ENCODE measurements at regions not wholly inside any gene's neighbourhood (a gene's known extent, or its start where the extent isn't known, plus 50 kb on each side); places are given as distances from the start of the nearest gene placed in this dataset.
A peak's percentile ranks its signal among the peaks of the same experiment; 100 is the strongest.

DNA sequence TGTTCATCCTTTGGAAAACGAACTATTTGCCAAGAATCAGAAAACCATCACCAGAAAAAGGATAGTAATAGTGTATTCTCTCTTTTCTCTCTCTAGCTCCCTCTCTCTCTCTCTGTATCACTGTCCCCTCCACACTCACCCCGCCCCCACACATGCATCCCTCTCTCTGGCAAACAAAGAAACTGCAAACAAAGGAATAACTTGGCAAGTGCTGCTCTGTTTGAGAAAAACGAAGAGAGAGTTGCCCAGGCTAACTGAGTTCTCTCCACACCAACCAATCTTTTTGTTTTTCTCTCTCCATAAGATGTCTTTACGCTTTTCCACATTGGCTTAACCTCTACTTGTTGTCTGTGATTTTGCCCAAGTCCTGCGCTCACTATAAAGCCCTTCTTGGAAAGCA, 316.2 kb downstream of the EPHA4 start:
- no peak for TF ChIP-seq Cebpa-rat (IDR thresholded peaks at IDR 0.05)
- Histone ChIP-seq H3K4me1 (no peaks in the 10 kb centered on the region), H3K4me3 (no peak overlapping the region), H3K27ac (no peak overlapping the region), H3K27me3 (no peaks in the 10 kb centered on the region), H3K36me3 (no peaks in the 10 kb centered on the region), H3K9me3 (no peaks in the 10 kb centered on the region), H3K9ac (no peak overlapping the region), H3K4me2 (no peak overlapping the region), H4K20me1 (no peaks in the 10 kb centered on the region)

GRCh38 chr2:221258464-221258863, 313.6 kb downstream of the EPHA4 start:
- H3K4me2 ChIP-seq = no peak overlapping the region
- H3K27me3 ChIP-seq = no peaks in the 10 kb centered on the region
- H4K20me1 ChIP-seq = no peaks in the 10 kb centered on the region
- peak; percentile 54 for TF ChIP-seq Cebpa-rat (IDR thresholded peaks at IDR 0.05)
- no peak overlapping the region for H3K27ac ChIP-seq
- no peaks in the 10 kb centered on the region for H3K9me3 ChIP-seq
- no peaks in the 10 kb centered on the region for H3K4me1 ChIP-seq
- no peaks in the 10 kb centered on the region for H3K36me3 ChIP-seq
- H3K4me3 ChIP-seq = no peak overlapping the region
- H3K9ac ChIP-seq = no peak overlapping the region

GRCh38 chr2:221262651-221263050, 309.5 kb downstream of the EPHA4 start:
- Histone ChIP-seq H3K9ac (no peak overlapping the region), H3K4me1 (no peaks in the 10 kb centered on the region), H3K36me3 (no peaks in the 10 kb centered on the region), H3K27me3 (no peaks in the 10 kb centered on the region), H3K27ac (no peak overlapping the region), H4K20me1 (no peaks in the 10 kb centered on the region), H3K4me2 (no peak overlapping the region), H3K4me3 (no peak overlapping the region), H3K9me3 (no peaks in the 10 kb centered on the region)
- no peak for TF ChIP-seq Cebpa-rat (IDR thresholded peaks at IDR 0.05)

- Histone ChIP-seq H3K36me3 (no peaks in the 10 kb centered on the region), H3K4me3 (no peak overlapping the region), H3K27ac (no peak overlapping the region), H3K4me2 (no peak overlapping the region), H4K20me1 (no peaks in the 10 kb centered on the region), H3K27me3 (no peaks in the 10 kb centered on the region), H3K9ac (no peak overlapping the region), H3K4me1 (no peaks in the 10 kb centered on the region), H3K9me3 (no peaks in the 10 kb centered on the region)
- TF ChIP-seq Cebpa-rat (IDR thresholded peaks at IDR 0.05) = no peak
Measured at GRCh38 chr2:221263573-221263972, 308.5 kb downstream of the EPHA4 start.

DNA sequence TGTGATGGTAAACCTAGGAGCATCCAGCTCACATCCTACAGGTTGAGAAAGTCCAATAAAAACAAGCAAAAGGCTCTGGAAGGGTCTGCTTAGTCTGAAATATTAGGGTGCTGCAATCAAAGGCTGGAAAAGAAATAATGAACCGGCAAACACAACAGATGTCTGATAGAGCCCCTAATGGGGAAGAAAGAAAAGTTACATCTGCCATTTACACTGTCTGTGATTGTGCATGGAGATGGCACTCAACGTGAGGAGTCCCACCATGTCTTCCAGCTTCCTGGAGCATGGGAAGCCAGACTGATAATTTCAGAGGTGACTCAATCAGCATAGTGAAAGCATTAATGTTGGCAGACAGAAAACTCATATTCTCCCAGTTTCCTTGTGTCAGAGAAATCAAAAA, 307.8 kb downstream of the EPHA4 start:
- Histone ChIP-seq H4K20me1 (no peaks in the 10 kb centered on the region), H3K4me3 (no peak overlapping the region), H3K27ac (no peak overlapping the region), H3K4me2 (no peak overlapping the region), H3K36me3 (no peaks in the 10 kb centered on the region), H3K27me3 (no peaks in the 10 kb centered on the region), H3K9me3 (no peaks in the 10 kb centered on the region), H3K4me1 (no peaks in the 10 kb centered on the region), H3K9ac (no peak overlapping the region)
- no peak for TF ChIP-seq Cebpa-rat (IDR thresholded peaks at IDR 0.05)

GRCh38 chr2:221267773-221268425, 304.2 kb downstream of the EPHA4 start:
- H3K4me2 ChIP-seq = no peak overlapping the region
- H3K36me3 ChIP-seq = no peaks in the 10 kb centered on the region
- no peak overlapping the region for H3K27ac ChIP-seq
- no peaks in the 10 kb centered on the region for H4K20me1 ChIP-seq
- H3K9me3 ChIP-seq = no peaks in the 10 kb centered on the region
- no peak for TF ChIP-seq Cebpa-rat (IDR thresholded peaks at IDR 0.05)
- no peaks in the 10 kb centered on the region for H3K4me1 ChIP-seq
- no peaks in the 10 kb centered on the region for H3K27me3 ChIP-seq
- H3K9ac ChIP-seq = no peak overlapping the region
- no peak overlapping the region for H3K4me3 ChIP-seq

DNA sequence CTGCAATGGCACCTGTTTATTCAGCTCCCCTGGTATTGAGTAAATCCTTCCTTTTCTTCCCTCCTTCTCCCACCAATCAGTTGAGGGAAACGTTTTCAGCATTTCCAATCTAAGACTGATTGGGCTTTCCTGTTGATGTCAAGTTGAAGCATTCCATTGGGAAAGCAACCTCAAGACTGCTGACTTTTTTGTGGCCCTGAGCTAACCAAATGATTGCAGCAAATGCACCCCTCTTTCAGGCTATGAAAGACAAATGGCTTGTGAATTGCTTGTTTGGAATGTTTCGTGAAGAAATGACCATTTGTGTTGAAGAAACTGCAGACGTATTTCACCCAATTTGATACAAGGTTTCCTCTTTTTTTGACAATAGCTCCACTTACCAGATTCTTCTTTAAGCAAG, 303.5 kb downstream of the EPHA4 start:
- H3K4me2 ChIP-seq = no peak overlapping the region
- TF ChIP-seq Cebpa-rat (IDR thresholded peaks at IDR 0.05) = no peak

GRCh38 chr2:221270806-221271205, 301.3 kb downstream of the EPHA4 start:
- no peak for TF ChIP-seq Cebpa-rat (IDR thresholded peaks at IDR 0.05)
- no peaks in the 10 kb centered on the region for H3K36me3 ChIP-seq
- H3K4me3 ChIP-seq = no peak overlapping the region
- no peaks in the 10 kb centered on the region for H4K20me1 ChIP-seq
- H3K27ac ChIP-seq = no peak overlapping the region
- H3K4me1 ChIP-seq = no peaks in the 10 kb centered on the region
- no peaks in the 10 kb centered on the region for H3K9me3 ChIP-seq
- no peak overlapping the region for H3K9ac ChIP-seq
- no peak overlapping the region for H3K4me2 ChIP-seq
- no peaks in the 10 kb centered on the region for H3K27me3 ChIP-seq

More for the DNA sequence above, 303.5 kb downstream of the EPHA4 start:
- Histone ChIP-seq H3K36me3 (no peaks in the 10 kb centered on the region), H3K4me3 (no peak overlapping the region), H3K27ac (no peak overlapping the region), H3K9ac (no peak overlapping the region), H3K27me3 (no peaks in the 10 kb centered on the region), H3K4me1 (no peaks in the 10 kb centered on the region), H4K20me1 (no peaks in the 10 kb centered on the region), H3K9me3 (no peaks in the 10 kb centered on the region)

GRCh38 chr2:221272729-221273128, 299.4 kb downstream of the EPHA4 start:
- no peak overlapping the region for H3K4me2 ChIP-seq
- H3K27ac ChIP-seq = no peak overlapping the region
- no peaks in the 10 kb centered on the region for H3K9me3 ChIP-seq
- H3K4me3 ChIP-seq = no peak overlapping the region
- H3K4me1 ChIP-seq = no peaks in the 10 kb centered on the region
- H4K20me1 ChIP-seq = no peaks in the 10 kb centered on the region
- TF ChIP-seq Cebpa-rat (IDR thresholded peaks at IDR 0.05) = no peak
- H3K27me3 ChIP-seq = no peaks in the 10 kb centered on the region
- H3K9ac ChIP-seq = no peak overlapping the region
- no peaks in the 10 kb centered on the region for H3K36me3 ChIP-seq

GRCh38 chr2:221276033-221276432, 296.1 kb downstream of the EPHA4 start:
- no peaks in the 10 kb centered on the region for H3K27me3 ChIP-seq
- no peaks in the 10 kb centered on the region for H4K20me1 ChIP-seq
- TF ChIP-seq Cebpa-rat (IDR thresholded peaks at IDR 0.05) = no peak
- no peaks in the 10 kb centered on the region for H3K36me3 ChIP-seq
- no peak overlapping the region for H3K9ac ChIP-seq
- no peak overlapping the region for H3K27ac ChIP-seq
- H3K4me2 ChIP-seq = no peak overlapping the region
- no peaks in the 10 kb centered on the region for H3K4me1 ChIP-seq
- H3K4me3 ChIP-seq = no peak overlapping the region
- H3K9me3 ChIP-seq = no peaks in the 10 kb centered on the region

- no peaks in the 10 kb centered on the region for H3K27me3 ChIP-seq
- H3K9me3 ChIP-seq = no peaks in the 10 kb centered on the region
- H4K20me1 ChIP-seq = no peaks in the 10 kb centered on the region
- H3K9ac ChIP-seq = no peak overlapping the region
- no peak overlapping the region for H3K27ac ChIP-seq
- H3K4me2 ChIP-seq = no peak overlapping the region
- no peaks in the 10 kb centered on the region for H3K4me1 ChIP-seq
- H3K4me3 ChIP-seq = no peak overlapping the region
- no peaks in the 10 kb centered on the region for H3K36me3 ChIP-seq
- no peak for TF ChIP-seq Cebpa-rat (IDR thresholded peaks at IDR 0.05)
Measured at GRCh38 chr2:221276601-221277000, 295.5 kb downstream of the EPHA4 start.
